HTR-8/SVneo (cell line): ENCODE measurements at regions not wholly inside any gene's neighbourhood (a gene's known extent, or its start where the extent isn't known, plus 50 kb on each side); places are given as distances from the start of the nearest gene placed in this dataset.

ENCODE experiments used
- DNase-seq: peaks from one replicate; pipeline ENCODE4 v3.0.0; 2011; ENCODE audit warnings: low spot score, mixed read lengths; ENCODE audit not compliant: insufficient read length
- FAIRE-seq: peaks from 2 replicates; lab custom pipeline; 2011; peaks lifted over from hg19 to GRCh38; lab: Jason Lieb, UNC

- FAIRE-seq (no peak), DNase-seq (no peak)
These were observed 691.2 kb downstream of the TBL1XR1 start for GRCh38 chr3:176505878-176506621.

GRCh38 chr3:176491084-176491483 lies 706.2 kb downstream of the TBL1XR1 start:
- FAIRE-seq, result no peak

GRCh38 chr3:176490357-176490756 lies 706.9 kb downstream of the TBL1XR1 start:
- DNase-seq (no peak), FAIRE-seq (no peak)

More at GRCh38 chr3:176491084-176491483, 706.2 kb downstream of the TBL1XR1 start:
- no peak for DNase-seq

- FAIRE-seq (no peak), DNase-seq (no peak)
These were observed 718.0 kb downstream of the TBL1XR1 start for GRCh38 chr3:176479248-176479647.

- DNase-seq (no peak), FAIRE-seq (no peak)
These were observed 727.5 kb downstream of the TBL1XR1 start for GRCh38 chr3:176469694-176470205.

GRCh38 chr3:176463610-176464009 lies 733.7 kb downstream of the TBL1XR1 start:
- no peak for FAIRE-seq
- no peak for DNase-seq

GRCh38 chr3:176447369-176447768 lies 749.9 kb downstream of the TBL1XR1 start:
- DNase-seq (no peak), FAIRE-seq (no peak)

GRCh38 chr3:176442326-176442725 lies 755.0 kb downstream of the TBL1XR1 start:
- FAIRE-seq (no peak), DNase-seq (no peak)

GRCh38 chr3:176439729-176440128 lies 757.6 kb downstream of the TBL1XR1 start:
- no peak for DNase-seq
- no peak for FAIRE-seq

- DNase-seq (no peak), FAIRE-seq (no peak)
These were observed 765.3 kb downstream of the TBL1XR1 start for GRCh38 chr3:176431991-176432390.

GRCh38 chr3:176431038-176431418 lies 766.3 kb downstream of the TBL1XR1 start:
- no peak for FAIRE-seq
- DNase-seq, result no peak

GRCh38 chr3:176430244-176431037 lies 766.8 kb downstream of the TBL1XR1 start:
- FAIRE-seq, result no peak
- peak; percentile 21 for DNase-seq

GRCh38 chr3:176428552-176428951 lies 768.7 kb downstream of the TBL1XR1 start:
- no peak for DNase-seq
- no peak for FAIRE-seq

GRCh38 chr3:176426371-176426770 lies 770.9 kb downstream of the TBL1XR1 start:
- FAIRE-seq (no peak), DNase-seq (no peak)

GRCh38 chr3:176416870-176417269 lies 780.4 kb downstream of the TBL1XR1 start:
- no peak for DNase-seq
- FAIRE-seq, result no peak

- DNase-seq (no peak), FAIRE-seq (no peak)
These were observed 781.5 kb downstream of the TBL1XR1 start for GRCh38 chr3:176415661-176416295.

- DNase-seq (no peak), FAIRE-seq (no peak)
These were observed 784.5 kb downstream of the TBL1XR1 start for GRCh38 chr3:176412771-176413170.

- DNase-seq (no peak), FAIRE-seq (no peak)
These were observed 793.8 kb downstream of the TBL1XR1 start for GRCh38 chr3:176403531-176403930.

GRCh38 chr3:176401211-176401610 lies 796.1 kb downstream of the TBL1XR1 start:
- DNase-seq, result no peak
- FAIRE-seq, result no peak

- DNase-seq (no peak), FAIRE-seq (no peak)
These were observed 798.1 kb downstream of the TBL1XR1 start for GRCh38 chr3:176399193-176399592.

- FAIRE-seq (no peak), DNase-seq (no peak)
These were observed 802.0 kb downstream of the TBL1XR1 start for GRCh38 chr3:176395240-176395639.
